Lower leg skin (tissue), 3 donors: ENCODE measurements at regions not wholly inside any gene's neighbourhood (a gene's known extent, or its start where the extent isn't known, plus 50 kb on each side); places are given as distances from the start of the nearest gene placed in this dataset.

ENCODE experiments used
- CTCF ChIP-seq, 3 donors: fragments of 450-650 bp; IDR thresholded peaks; one replicate each; pipeline ENCODE4 v1.5.1; 2016; ENCODE audit warnings: antibody characterized with exemption in 3 of 3, mild to moderate bottlenecking in 3 of 3, moderate library complexity in 2 of 3
- POLR2A ChIP-seq, 2 donors: fragments of 450-650 bp; IDR thresholded peaks; one replicate each; pipeline ENCODE4 v1.6.1; 2016 to 2017; ENCODE audit warnings: antibody characterized with exemption in 2 of 2, mild to moderate bottlenecking in 1 of 2, moderate library complexity in 1 of 2

GRCh38 chr1:195482137-195482536 lies 1126.1 kb downstream of the KCNT2 start:
- no peak for TF ChIP-seq POLR2A (IDR thresholded peaks at IDR 0.05)
- no peak for TF ChIP-seq CTCF (IDR thresholded peaks at IDR 0.05)
